Glutamatergic neuron (in vitro differentiated cells): ENCODE measurements at regions not wholly inside any gene's neighbourhood (a gene's known extent, or its start where the extent isn't known, plus 50 kb on each side); places are given as distances from the start of the nearest gene placed in this dataset.

Experiments used
- DNase-seq: peaks from one replicate; pipeline ENCODE4 v3.0.0; 2022
- H3K27ac Mint-ChIP-seq: one replicate; pipeline ENCODE4 v1.8.0; 2020; ENCODE audit warnings: mild to moderate bottlenecking, mixed read lengths, inconsistent platforms; ENCODE audit not compliant: unreplicated experiment
- H3K27me3 Mint-ChIP-seq: one replicate; pipeline ENCODE4 v1.8.0; 2020; ENCODE audit warnings: mild to moderate bottlenecking, moderate library complexity, mixed read lengths, inconsistent platforms; ENCODE audit not compliant: unreplicated experiment
- H3K36me3 Mint-ChIP-seq: one replicate; pipeline ENCODE4 v1.8.0; 2020; ENCODE audit warnings: mild to moderate bottlenecking, mixed read lengths, inconsistent platforms; ENCODE audit not compliant: unreplicated experiment
- H3K4me1 Mint-ChIP-seq: one replicate; pipeline ENCODE4 v1.8.0; 2020; ENCODE audit warnings: mild to moderate bottlenecking, low read depth, mixed read lengths, inconsistent platforms; ENCODE audit not compliant: unreplicated experiment
- H3K4me3 Mint-ChIP-seq: one replicate; pipeline ENCODE4 v1.8.0; 2020; ENCODE audit warnings: mild to moderate bottlenecking, mixed read lengths, inconsistent platforms; ENCODE audit not compliant: unreplicated experiment
- H3K9me3 Mint-ChIP-seq: one replicate; pipeline ENCODE4 v1.8.0; 2020; ENCODE audit warnings: mild to moderate bottlenecking, moderate library complexity, mixed read lengths, inconsistent platforms; ENCODE audit not compliant: unreplicated experiment
- CTCF ChIP-seq: fragments of 200-600 bp; sonication (generic); IDR thresholded peaks from one replicate; pipeline ENCODE4 v1.5.0; 2021; ENCODE audit not compliant: partially characterized antibody, unreplicated experiment

GRCh38 chr13:83024955-83025594, 857.2 kb downstream of the SLITRK1 start:
- no peaks in the 10 kb centered on the region for H3K9me3 Mint-ChIP-seq
- no peaks in the 10 kb centered on the region for H3K4me1 Mint-ChIP-seq
- no peaks in the 10 kb centered on the region for H3K27me3 Mint-ChIP-seq
- H3K4me3 Mint-ChIP-seq, result no peak overlapping the region
- DNase-seq, result no peak
- TF ChIP-seq CTCF, result no peak
- no peaks in the 10 kb centered on the region for H3K36me3 Mint-ChIP-seq
- H3K27ac Mint-ChIP-seq, result no peak overlapping the region

GRCh38 chr13:83024232-83024631, 858.0 kb downstream of the SLITRK1 start:
- H3K27me3 Mint-ChIP-seq, result no peaks in the 10 kb centered on the region
- H3K36me3 Mint-ChIP-seq, result no peaks in the 10 kb centered on the region
- H3K27ac Mint-ChIP-seq, result no peak overlapping the region
- H3K9me3 Mint-ChIP-seq, result no peaks in the 10 kb centered on the region
- DNase-seq, result no peak
- no peaks in the 10 kb centered on the region for H3K4me1 Mint-ChIP-seq
- TF ChIP-seq CTCF, result no peak
- no peak overlapping the region for H3K4me3 Mint-ChIP-seq

GRCh38 chr13:83019986-83020385, 862.3 kb downstream of the SLITRK1 start:
- peaks cover 4% of the 10 kb centered on the region for H3K4me1 Mint-ChIP-seq
- no peak for TF ChIP-seq CTCF
- H3K27ac Mint-ChIP-seq, result no peak overlapping the region
- H3K36me3 Mint-ChIP-seq, result no peaks in the 10 kb centered on the region
- no peaks in the 10 kb centered on the region for H3K9me3 Mint-ChIP-seq
- H3K27me3 Mint-ChIP-seq, result peaks cover 2% of the 10 kb centered on the region
- DNase-seq, result no peak
- H3K4me3 Mint-ChIP-seq, result no peak overlapping the region

GRCh38 chr13:83009987-83010386, 872.3 kb downstream of the SLITRK1 start:
- peaks cover 3% of the 10 kb centered on the region for H3K4me1 Mint-ChIP-seq
- H3K9me3 Mint-ChIP-seq, result no peaks in the 10 kb centered on the region
- H3K27me3 Mint-ChIP-seq, result no peaks in the 10 kb centered on the region
- H3K27ac Mint-ChIP-seq, result no peak overlapping the region
- no peak overlapping the region for H3K4me3 Mint-ChIP-seq
- H3K36me3 Mint-ChIP-seq, result no peaks in the 10 kb centered on the region
- no peak for TF ChIP-seq CTCF
- DNase-seq, result no peak

- TF ChIP-seq CTCF, result no peak
- no peak for DNase-seq
- no peaks in the 10 kb centered on the region for H3K4me1 Mint-ChIP-seq
- no peak overlapping the region for H3K27ac Mint-ChIP-seq
- H3K36me3 Mint-ChIP-seq, result no peaks in the 10 kb centered on the region
- H3K27me3 Mint-ChIP-seq, result no peaks in the 10 kb centered on the region
- H3K9me3 Mint-ChIP-seq, result no peaks in the 10 kb centered on the region
- H3K4me3 Mint-ChIP-seq, result no peak overlapping the region
These were observed 873.9 kb downstream of the SLITRK1 start for GRCh38 chr13:83008212-83008929.
